ENCODE measurements at regions not wholly inside any gene's neighbourhood (a gene's known extent, or its start where the extent isn't known, plus 50 kb on each side); places are given as distances from the start of the nearest gene placed in this dataset.

- TF ChIP-seq CTCF (IDR thresholded peaks at IDR 0.05), result no peak
Measured at GRCh38 chr9:82923092-82923911, 139.6 kb downstream of the RASEF start.

GRCh38 chr9:82923912-82924605 is 138.9 kb downstream of the RASEF start:
- TF ChIP-seq CTCF (IDR thresholded peaks at IDR 0.05), result no peak
